Testis (tissue), 2 donors: ENCODE measurements at regions not wholly inside any gene's neighbourhood (a gene's known extent, or its start where the extent isn't known, plus 50 kb on each side); places are given as distances from the start of the nearest gene placed in this dataset.

Source experiments
- DNase-seq: peaks from one replicate; pipeline ENCODE4 v3.0.0-alpha.2; 2019
- H3K27ac ChIP-seq, 2 donors: fragments of 200-600 bp; sonication (generic); one replicate each; pipeline ENCODE4 v1.5.1; 2019
- H3K27me3 ChIP-seq: fragments of 200-600 bp; sonication (generic); one replicate; pipeline ENCODE4 v1.5.1; 2019
- H3K36me3 ChIP-seq: fragments of 200-600 bp; sonication (generic); one replicate; pipeline ENCODE4 v1.5.1; 2017; ENCODE audit warnings: low read depth; ENCODE audit errors: missing control alignments
- H3K4me1 ChIP-seq: fragments of 200-600 bp; sonication (generic); one replicate; pipeline ENCODE4 v1.5.1; 2019
- H3K4me3 ChIP-seq, 2 donors: fragments of 200-600 bp; sonication (generic); one replicate each; pipeline ENCODE4 v1.5.1; 2017 to 2019
- H3K9me3 ChIP-seq: fragments of 200-600 bp; sonication (generic); one replicate; pipeline ENCODE4 v1.5.1; 2017
- CTCF ChIP-seq, 3 experiments: fragments of 450-650 bp in 2 of 3; fragments of 200-600 bp in 1 of 3; sonication (generic) in 1 of 3; IDR thresholded peaks; one replicate each; pipeline ENCODE4 v1.5.1; 2016 to 2019; ENCODE audit warnings: antibody characterized with exemption in 3 of 3, mild to moderate bottlenecking in 2 of 3, moderate library complexity in 1 of 3
- POLR2A ChIP-seq: fragments of 450-650 bp; IDR thresholded peaks from one replicate; pipeline ENCODE4 v1.6.1; 2017; ENCODE audit warnings: antibody characterized with exemption, mild to moderate bottlenecking, moderate library complexity
- WGBS, 2 donors: methylation state at CpG; one replicate each; pipeline ENCODE4 v1.1.5; 2018; 5-methylcytosine and 5-hydroxymethylcytosine counted together
- intact Hi-C: fragments of 100-400 bp; cut with DNase I; formaldehyde crosslinking; loops from one replicate; pipeline ENCODE4 v1.15.1; 2023; ENCODE audit warnings: low total_unique reads

- Histone ChIP-seq H3K27ac (no peak overlapping the region), H3K9me3 (no peaks in the 10 kb centered on the region), H3K4me3 (no peak overlapping the region), H3K36me3 (no peaks in the 10 kb centered on the region), H3K4me1 (no peaks in the 10 kb centered on the region), H3K27me3 (no peaks in the 10 kb centered on the region)
- WGBS, 2 donors: 83 to 91% methylated on average over 3 of the region's 3 CpGs
- DNase-seq: no peak
- no peak for TF ChIP-seq POLR2A
- TF ChIP-seq CTCF (IDR thresholded peaks at IDR 0.05): no peak
- intact Hi-C loops: no loop called here
Observed at GRCh38 chrX:65045001-65045400, 68.8 kb upstream of the ZC4H2 start.

DNA sequence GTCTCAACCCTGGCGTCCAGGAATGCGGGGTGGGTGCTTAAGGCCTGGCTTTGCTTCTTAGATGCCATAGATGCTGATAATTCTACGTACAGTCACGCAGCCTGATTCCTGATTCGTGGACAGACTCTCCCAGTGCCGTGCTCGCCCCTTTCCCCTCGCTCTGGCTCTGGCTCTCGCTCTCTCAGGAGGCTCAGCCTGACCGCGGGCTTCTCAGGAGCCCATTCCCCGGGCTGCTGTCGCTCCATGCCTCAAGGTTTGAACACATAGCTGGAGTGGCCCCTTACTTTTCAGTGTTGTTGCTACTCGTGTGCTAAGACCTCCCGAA lies 59.2 kb upstream of the ZC4H2 start:
- 0% methylated on average over 6 to 13 of the region's 15 CpGs for WGBS, 2 donors
- no peaks in the 10 kb centered on the region for H3K36me3 ChIP-seq
- intact Hi-C loops: no loop called here
- H3K9me3 ChIP-seq: no peaks in the 10 kb centered on the region
- peak overlapping the region; percentile 53 to 63 for H3K27ac ChIP-seq
- H3K4me1 ChIP-seq: no peaks in the 10 kb centered on the region
- peak; percentile 49 for DNase-seq
- TF ChIP-seq POLR2A: no peak
- no peak for TF ChIP-seq CTCF (IDR thresholded peaks at IDR 0.05)
- H3K4me3 ChIP-seq: peak overlapping the region; percentile 54 to 67
- H3K27me3 ChIP-seq: no peaks in the 10 kb centered on the region

GRCh38 chrX:65034668-65035445 lies 58.6 kb upstream of the ZC4H2 start, which contains the start of gene ZC3H12B:
Gene ZC3H12B (plus strand): TSS chrX:65034826.
- peak within 1 kb of the TSS; percentile 54 to 67 for H3K4me3 ChIP-seq
- 0% methylated on average over 1 to 34 of the region's 69 CpGs for WGBS, 2 donors
- H3K4me1 ChIP-seq: no peaks in the 10 kb centered on the region
- H3K27ac ChIP-seq: peak within 1 kb of the TSS; percentile 53 to 63
- intact Hi-C loops: no loop called here
- no peaks in the 10 kb centered on the region for H3K27me3 ChIP-seq
- TF ChIP-seq POLR2A (no peak), CTCF (IDR thresholded peaks at IDR 0.05) (peak in 2 of 3 experiments; percentile 23 to 25)
- peak; percentile 82 for DNase-seq
- no peaks in the 10 kb centered on the region for H3K36me3 ChIP-seq
- no peaks in the 10 kb centered on the region for H3K9me3 ChIP-seq

DNA sequence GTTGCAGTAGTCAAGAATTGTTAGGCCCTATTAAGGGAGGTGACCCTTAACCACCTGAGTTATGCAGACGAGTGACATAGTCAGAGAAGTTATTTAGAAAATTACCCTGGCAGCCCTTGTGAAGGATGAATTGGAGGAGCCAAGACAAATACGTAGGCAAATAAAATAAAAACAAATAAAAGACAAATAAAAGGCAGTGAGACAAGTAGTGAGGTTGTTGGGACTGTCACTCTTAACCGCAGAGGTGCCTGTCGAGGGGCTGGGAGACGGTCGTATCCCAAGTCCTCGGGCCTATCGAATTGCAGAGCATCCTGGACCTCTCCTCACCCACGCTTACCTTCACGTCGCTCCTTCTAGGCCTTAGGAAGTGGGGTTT lies 58.0 kb upstream of the ZC4H2 start:
- TF ChIP-seq CTCF (IDR thresholded peaks at IDR 0.05) (no peak), POLR2A (no peak)
- DNase-seq: no peak
- peak overlapping the region; percentile 54 to 67 for H3K4me3 ChIP-seq
- H3K4me1 ChIP-seq: no peaks in the 10 kb centered on the region
- H3K9me3 ChIP-seq: no peaks in the 10 kb centered on the region
- H3K27me3 ChIP-seq: no peaks in the 10 kb centered on the region
- WGBS, 2 donors: 1 to 3% methylated on average over 11 of the region's 11 CpGs
- intact Hi-C loops: no loop called here
- no peak overlapping the region for H3K27ac ChIP-seq
- H3K36me3 ChIP-seq: no peaks in the 10 kb centered on the region
